Mammary epithelial cell (primary cell): ENCODE measurements at regions not wholly inside any gene's neighbourhood (a gene's known extent, or its start where the extent isn't known, plus 50 kb on each side); places are given as distances from the start of the nearest gene placed in this dataset.
"Not testable (repeated sequence)": the region's sequence is repeated elsewhere in the genome, so short reads cannot be mapped to it uniquely, and the experiment has no call there.

Source experiments
- EZH2 ChIP-seq: IDR thresholded peaks from 2 replicates; pipeline ENCODE4 v1.6.1; 2012; ENCODE audit warnings: low read length, inconsistent platforms, borderline replicate concordance
- TF ChIP-seq, protein P1 (sequence below), 2 donors: IDR thresholded peaks in 1 of 2; conservative IDR thresholded peaks in 1 of 2; 2 replicates each; pipeline ENCODE4 v1.5.1; 2011 to 2012; ENCODE audit warnings: inconsistent platforms in 2 of 2, low read length in 2 of 2, mild to moderate bottlenecking in 2 of 2, control low read depth in 1 of 2, low read depth in 1 of 2; ENCODE audit not compliant: insufficient read depth in 1 of 2; ENCODE audit errors: extremely low read depth in 1 of 2

DNA sequence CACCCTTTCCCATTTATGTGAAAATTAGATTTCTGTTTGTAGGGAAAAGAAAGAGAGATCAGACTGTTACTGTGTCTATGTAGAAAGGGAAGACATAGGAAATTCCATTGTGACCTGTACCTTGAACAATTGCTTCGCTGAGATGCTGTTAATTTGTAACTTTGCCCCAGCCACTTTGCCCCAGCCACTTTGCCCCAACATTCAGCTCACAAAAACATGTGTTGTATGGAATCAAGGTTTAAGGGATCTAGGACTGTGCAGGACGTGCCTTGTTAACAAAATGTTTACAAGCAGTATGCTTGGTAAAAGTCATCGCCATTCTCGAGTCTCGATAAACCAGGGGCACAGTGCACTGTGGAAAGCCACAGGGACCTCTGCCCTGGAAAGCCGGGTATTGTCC is 193.5 kb downstream of the CCDC74A start:
- TF ChIP-seq, protein P1, sequence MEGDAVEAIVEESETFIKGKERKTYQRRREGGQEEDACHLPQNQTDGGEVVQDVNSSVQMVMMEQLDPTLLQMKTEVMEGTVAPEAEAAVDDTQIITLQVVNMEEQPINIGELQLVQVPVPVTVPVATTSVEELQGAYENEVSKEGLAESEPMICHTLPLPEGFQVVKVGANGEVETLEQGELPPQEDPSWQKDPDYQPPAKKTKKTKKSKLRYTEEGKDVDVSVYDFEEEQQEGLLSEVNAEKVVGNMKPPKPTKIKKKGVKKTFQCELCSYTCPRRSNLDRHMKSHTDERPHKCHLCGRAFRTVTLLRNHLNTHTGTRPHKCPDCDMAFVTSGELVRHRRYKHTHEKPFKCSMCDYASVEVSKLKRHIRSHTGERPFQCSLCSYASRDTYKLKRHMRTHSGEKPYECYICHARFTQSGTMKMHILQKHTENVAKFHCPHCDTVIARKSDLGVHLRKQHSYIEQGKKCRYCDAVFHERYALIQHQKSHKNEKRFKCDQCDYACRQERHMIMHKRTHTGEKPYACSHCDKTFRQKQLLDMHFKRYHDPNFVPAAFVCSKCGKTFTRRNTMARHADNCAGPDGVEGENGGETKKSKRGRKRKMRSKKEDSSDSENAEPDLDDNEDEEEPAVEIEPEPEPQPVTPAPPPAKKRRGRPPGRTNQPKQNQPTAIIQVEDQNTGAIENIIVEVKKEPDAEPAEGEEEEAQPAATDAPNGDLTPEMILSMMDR (conservative IDR thresholded peaks at IDR 0.05 in 1 of 2, IDR thresholded peaks at IDR 0.05 in 1 of 2; ENCODE audit: extremely low read depth in 1 of 2, insufficient read depth in 1 of 2, low read depth in 1 of 2, low read length in 2 of 2), result not testable (repeated sequence)
- TF ChIP-seq EZH2, result not testable (repeated sequence)
